Astrocyte of the cerebellum (primary cell): ENCODE measurements at regions not wholly inside any gene's neighbourhood (a gene's known extent, or its start where the extent isn't known, plus 50 kb on each side); places are given as distances from the start of the nearest gene placed in this dataset.

Source experiments
- DNase-seq: peaks from one replicate; pipeline ENCODE4 v3.0.0-alpha.2; 2011; ENCODE audit warnings: low read depth
- H3K4me3 ChIP-seq: 2 replicates; pipeline ENCODE4 v1.5.1; 2011; ENCODE audit warnings: mild to moderate bottlenecking, low read depth, low read length, moderate library complexity
- in situ Hi-C: cut with HindIII; loops from 2 replicates; pipeline ENCODE4 v1.10.0; 2017; ENCODE audit warnings: low sequenced_read_pairs
- TF ChIP-seq, protein P1 (sequence below): IDR thresholded peaks from 2 replicates; pipeline ENCODE4 v1.5.1; 2012; ENCODE audit warnings: low read length, low read depth, moderate library complexity, mild to moderate bottlenecking; ENCODE audit errors: missing control alignments

DNA sequence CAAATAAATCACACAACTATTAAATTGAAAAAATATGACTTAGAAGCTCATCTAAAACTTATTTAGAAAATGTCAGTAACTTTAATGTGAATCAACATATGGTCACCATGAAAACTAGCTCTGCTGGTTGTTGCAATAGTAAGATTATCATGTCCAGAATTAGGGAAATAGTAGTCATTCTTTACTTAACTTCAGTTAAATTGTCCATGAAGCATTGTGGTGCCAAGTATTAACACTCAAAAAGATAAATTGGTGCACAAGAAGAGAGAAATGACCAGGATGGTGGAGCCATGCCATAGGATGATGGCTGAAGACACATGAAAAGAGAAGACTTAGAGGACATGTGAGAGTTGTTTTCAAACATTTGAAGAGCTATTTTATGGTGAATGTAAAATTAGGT lies 130.2 kb upstream of the PTGFR start:
- TF ChIP-seq, protein P1, sequence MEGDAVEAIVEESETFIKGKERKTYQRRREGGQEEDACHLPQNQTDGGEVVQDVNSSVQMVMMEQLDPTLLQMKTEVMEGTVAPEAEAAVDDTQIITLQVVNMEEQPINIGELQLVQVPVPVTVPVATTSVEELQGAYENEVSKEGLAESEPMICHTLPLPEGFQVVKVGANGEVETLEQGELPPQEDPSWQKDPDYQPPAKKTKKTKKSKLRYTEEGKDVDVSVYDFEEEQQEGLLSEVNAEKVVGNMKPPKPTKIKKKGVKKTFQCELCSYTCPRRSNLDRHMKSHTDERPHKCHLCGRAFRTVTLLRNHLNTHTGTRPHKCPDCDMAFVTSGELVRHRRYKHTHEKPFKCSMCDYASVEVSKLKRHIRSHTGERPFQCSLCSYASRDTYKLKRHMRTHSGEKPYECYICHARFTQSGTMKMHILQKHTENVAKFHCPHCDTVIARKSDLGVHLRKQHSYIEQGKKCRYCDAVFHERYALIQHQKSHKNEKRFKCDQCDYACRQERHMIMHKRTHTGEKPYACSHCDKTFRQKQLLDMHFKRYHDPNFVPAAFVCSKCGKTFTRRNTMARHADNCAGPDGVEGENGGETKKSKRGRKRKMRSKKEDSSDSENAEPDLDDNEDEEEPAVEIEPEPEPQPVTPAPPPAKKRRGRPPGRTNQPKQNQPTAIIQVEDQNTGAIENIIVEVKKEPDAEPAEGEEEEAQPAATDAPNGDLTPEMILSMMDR: no peak
- in situ Hi-C loops: no loop called here
- no peak for DNase-seq
- H3K4me3 ChIP-seq: no peak overlapping the region

DNA sequence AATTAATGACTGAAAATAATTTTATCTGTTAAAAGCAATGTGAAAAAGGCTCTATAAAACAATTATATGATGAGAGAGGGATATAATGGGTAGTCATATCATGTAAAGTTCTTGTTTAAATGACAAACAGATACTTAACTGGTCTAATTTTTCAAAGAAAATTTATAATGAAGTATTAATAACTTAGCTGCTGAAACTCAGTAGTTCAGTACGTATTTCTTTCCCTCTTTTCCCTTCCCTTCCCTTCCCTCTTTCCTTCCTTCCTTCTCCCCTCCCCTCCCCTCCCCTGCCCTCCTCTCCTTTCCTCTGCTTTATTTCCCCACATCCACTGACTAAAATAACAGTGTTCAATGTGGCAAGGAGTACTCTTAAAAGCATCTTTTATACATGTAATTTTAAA lies 123.1 kb upstream of the PTGFR start:
- in situ Hi-C loops: no loop called here
- TF ChIP-seq, protein P1: no peak
- H3K4me3 ChIP-seq: no peak overlapping the region
- DNase-seq: no peak

DNA sequence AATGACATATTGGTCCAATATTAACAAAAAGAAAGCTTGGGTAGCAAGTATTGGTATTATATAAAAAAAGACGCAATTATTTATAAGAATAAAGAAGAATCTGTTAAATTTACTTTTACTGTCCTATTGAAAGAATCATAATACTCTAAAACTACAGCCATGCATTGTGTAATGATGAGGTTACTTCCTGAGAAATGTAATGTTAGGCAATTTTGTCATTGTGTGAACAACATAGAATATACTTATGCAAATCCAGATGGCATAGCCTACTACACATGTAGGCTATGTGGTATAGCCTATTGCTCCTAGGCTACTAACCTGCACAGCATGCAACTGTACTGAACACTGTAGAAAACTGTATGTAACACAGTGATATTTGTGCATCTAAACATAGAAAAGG lies 121.2 kb upstream of the PTGFR start:
- no peak overlapping the region for H3K4me3 ChIP-seq
- in situ Hi-C loops: no loop called here
- TF ChIP-seq, protein P1: no peak
- DNase-seq: no peak

DNA sequence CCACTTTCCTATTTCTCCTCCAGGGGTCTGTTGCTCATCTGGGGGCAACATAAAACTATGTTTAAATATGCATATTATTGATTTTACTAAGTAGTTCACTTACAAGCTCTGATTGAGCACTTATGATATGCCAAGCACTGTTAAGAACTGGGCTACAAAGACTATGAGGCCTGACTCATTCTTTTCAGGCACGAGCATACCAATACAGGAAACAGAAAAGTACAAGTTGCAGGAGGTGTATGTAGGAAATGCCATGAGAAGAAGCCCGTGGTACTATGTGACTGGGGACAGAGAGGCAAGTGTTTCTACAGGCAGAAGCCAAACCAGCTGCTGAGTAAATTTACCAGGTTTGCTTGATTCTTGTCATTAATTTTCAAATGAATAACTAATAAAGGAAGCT lies 120.4 kb upstream of the PTGFR start:
- H3K4me3 ChIP-seq: no peak overlapping the region

DNA sequence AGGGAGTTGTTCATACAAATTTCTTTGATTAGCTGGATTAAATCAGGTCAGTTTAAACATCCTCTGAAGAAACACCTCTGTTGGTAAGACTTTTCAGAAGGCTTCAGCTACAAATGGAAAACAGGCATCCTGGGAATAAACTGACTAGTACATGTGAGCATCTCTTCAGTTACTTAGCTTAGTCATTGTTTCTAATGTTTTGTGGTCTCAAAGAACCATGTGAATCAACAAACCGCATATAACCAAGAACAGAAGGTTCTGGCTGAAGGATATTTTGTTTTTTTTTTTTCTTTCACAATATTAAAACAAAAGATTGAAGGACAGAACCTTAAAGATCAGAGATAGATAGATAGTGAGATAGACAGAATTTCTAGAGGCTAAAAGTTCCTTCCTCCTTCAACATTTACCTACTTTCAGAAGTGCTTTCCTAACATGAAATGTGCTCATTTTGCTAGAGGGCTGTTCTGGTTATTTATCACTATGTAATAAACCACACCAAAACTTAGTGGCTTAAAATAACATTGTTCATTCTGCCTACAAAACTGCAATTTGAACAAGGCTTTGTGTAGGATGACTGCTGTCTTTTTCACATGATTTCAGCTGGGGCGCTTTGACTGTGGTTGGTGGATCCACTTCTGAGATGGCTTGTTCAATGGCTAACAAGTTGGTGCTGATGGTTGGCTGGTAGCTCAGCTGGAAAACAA lies 119.8 kb upstream of the PTGFR start:
- in situ Hi-C loops: no loop called here
- no peak overlapping the region for H3K4me3 ChIP-seq
- TF ChIP-seq, protein P1: no peak
- DNase-seq: peak; percentile 52

More for the DNA sequence above, 120.4 kb upstream of the PTGFR start:
- TF ChIP-seq, protein P1: no peak
- in situ Hi-C loops: no loop called here
- DNase-seq: peak; percentile 34

DNA sequence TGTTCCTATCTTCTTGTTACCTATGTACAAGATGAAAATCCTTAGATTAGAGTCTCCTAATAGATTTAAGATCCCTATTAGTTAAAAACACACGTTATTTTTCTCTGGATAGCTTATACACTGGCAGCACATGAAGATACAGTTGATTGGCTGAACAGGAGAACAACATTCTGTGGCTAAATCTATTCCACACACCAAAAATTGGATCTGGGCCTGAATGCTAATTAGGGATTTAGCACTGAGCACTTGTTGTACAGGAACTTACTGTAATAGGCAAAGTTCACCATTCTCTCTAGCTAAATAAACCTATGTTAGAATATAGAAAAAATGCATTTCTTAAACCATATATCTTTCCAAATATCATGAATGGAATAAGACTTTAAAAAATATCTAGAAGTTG lies 117.1 kb upstream of the PTGFR start:
- DNase-seq: no peak
- in situ Hi-C loops: no loop called here
- H3K4me3 ChIP-seq: no peak overlapping the region
- TF ChIP-seq, protein P1: no peak

DNA sequence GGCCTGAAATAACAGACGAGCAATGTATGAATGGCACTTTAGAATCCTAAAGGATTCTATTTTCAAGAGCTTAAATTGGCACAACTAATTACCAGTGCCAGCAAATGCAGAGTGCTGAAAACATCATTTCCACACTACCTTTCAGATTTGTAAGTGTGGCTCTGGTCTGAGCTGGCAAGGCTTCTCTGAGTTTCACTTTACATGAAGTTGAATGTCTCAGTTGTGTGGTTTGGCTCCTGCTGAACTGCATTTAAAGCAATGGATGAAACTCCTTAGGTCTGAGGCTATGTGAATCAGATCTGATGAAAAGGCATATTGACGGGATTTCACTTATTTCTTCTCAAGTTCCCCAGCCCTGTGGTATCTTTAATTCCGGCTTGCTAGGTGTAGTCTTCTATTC lies 114.8 kb upstream of the PTGFR start:
- H3K4me3 ChIP-seq: no peak overlapping the region
- in situ Hi-C loops: no loop called here
- TF ChIP-seq, protein P1: no peak
- DNase-seq: peak; percentile 70
